ENCODE measurements at regions not wholly inside any gene's neighbourhood (a gene's known extent, or its start where the extent isn't known, plus 50 kb on each side); places are given as distances from the start of the nearest gene placed in this dataset.

DNA sequence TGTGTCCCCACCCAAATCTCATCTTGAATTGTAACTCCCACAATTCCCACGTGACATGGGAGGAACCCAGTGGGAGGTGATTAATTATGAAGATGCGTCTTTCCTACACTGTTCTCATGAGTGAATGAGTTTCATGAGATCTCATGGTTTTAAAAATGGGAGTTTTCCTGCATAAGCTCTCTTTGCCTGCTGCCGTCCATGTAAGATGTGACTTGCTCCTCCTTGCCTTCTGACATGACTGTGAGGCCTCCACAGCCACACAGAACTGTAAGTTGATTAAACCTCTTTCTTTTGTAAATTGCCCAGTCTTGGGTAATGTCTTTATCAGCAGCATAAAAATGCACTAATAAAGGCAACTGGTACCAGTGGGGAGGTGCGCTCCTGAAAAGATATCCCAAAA lies 67.7 kb upstream of the DRGX start:
- no peak for DNase-seq (ENCODE audit: low read depth in 1 of 2, low spot score in 1 of 2)
- in situ Hi-C loops (cut with HindIII; ENCODE audit: low pct_unique_long_range_greater_than_20kb, low sequenced_read_pairs) = no loop called here
- no peak for TF ChIP-seq JUND (IDR thresholded peaks at IDR 0.05; ENCODE audit: low read depth)

DNA sequence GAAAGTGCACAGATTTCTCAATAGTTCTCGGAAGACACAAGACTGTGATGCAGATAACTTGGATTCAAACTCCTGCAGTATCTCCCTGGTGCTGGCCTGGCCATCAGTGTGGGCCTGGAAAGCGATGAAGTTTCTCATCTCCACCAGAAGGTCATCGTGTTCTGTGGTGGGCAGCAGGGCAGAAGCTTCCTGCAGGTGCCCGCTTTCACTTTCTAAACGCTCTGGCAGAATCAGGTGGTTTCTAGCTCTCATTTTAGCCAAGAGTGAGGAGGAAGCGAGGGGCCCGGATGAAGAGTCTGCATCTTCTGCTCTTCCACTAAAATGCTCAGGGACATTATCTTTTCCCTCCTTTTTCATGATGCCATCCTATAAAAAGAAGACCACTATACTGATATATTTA lies 63.0 kb upstream of the DRGX start:
- no peak for DNase-seq (ENCODE audit: low read depth in 1 of 2, low spot score in 1 of 2)
- TF ChIP-seq JUND (IDR thresholded peaks at IDR 0.05; ENCODE audit: low read depth) = no peak
- in situ Hi-C loops (cut with HindIII; ENCODE audit: low pct_unique_long_range_greater_than_20kb, low sequenced_read_pairs) = no loop called here

DNA sequence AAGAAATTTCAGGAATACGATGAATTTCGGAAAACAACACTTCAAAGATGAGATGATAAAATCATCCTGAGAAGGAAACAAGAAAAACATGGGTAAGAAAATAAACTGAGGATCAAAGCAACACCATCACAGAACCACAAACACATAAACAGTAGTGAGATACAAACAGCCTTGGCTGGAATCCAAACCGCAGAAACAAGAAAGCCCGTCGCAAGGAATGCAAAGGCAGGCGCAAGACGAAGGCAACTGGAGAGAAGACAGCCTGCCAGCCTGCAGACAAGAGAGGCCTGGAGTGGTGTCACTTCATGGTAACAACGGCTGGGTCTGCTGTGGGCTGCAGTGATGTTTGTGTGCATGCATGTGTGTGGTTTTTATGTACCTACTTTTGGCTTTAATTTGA lies 61.8 kb upstream of the DRGX start:
- no peak for TF ChIP-seq JUND (IDR thresholded peaks at IDR 0.05; ENCODE audit: low read depth)
- in situ Hi-C loops (cut with HindIII; ENCODE audit: low pct_unique_long_range_greater_than_20kb, low sequenced_read_pairs) = no loop called here

DNA sequence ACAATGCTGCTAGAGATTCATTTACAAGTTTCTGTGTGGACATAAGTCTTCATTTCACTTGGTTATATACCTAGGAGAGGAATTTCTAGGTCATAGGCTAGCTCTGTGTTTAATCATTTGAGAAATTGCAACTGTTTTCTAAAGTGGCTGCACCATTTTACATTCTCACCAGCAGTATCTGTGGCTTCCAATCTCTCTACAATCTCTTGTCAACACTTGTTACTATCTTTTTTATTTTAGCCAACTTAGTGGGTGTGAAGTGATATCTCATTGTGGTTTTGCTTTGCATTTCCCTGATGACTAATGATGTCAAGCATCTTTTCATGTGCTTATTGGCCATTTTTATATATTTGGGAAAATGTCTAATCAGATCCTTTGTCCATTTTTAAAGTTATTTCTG lies 53.0 kb upstream of the DRGX start:
- in situ Hi-C loops (cut with HindIII; ENCODE audit: low pct_unique_long_range_greater_than_20kb, low sequenced_read_pairs) = no loop called here
- TF ChIP-seq JUND (IDR thresholded peaks at IDR 0.05; ENCODE audit: low read depth) = no peak
- DNase-seq (ENCODE audit: low read depth in 1 of 2, low spot score in 1 of 2) = no peak

More for the DNA sequence above, 61.8 kb upstream of the DRGX start:
- peak in 1 of 2 experiments; percentile 82 for DNase-seq (ENCODE audit: low read depth in 1 of 2, low spot score in 1 of 2)

- TF ChIP-seq JUND (IDR thresholded peaks at IDR 0.05; ENCODE audit: low read depth) = no peak
- no peak for DNase-seq (ENCODE audit: low read depth in 1 of 2, low spot score in 1 of 2)
- in situ Hi-C loops (cut with HindIII; ENCODE audit: low pct_unique_long_range_greater_than_20kb, low sequenced_read_pairs) = no loop called here
Measured at GRCh38 chr10:49446031-49446430, 50.1 kb upstream of the DRGX start.

Data from T47D (cell line).